ENCODE measurements at regions not wholly inside any gene's neighbourhood (a gene's known extent, or its start where the extent isn't known, plus 50 kb on each side); places are given as distances from the start of the nearest gene placed in this dataset.

DNA sequence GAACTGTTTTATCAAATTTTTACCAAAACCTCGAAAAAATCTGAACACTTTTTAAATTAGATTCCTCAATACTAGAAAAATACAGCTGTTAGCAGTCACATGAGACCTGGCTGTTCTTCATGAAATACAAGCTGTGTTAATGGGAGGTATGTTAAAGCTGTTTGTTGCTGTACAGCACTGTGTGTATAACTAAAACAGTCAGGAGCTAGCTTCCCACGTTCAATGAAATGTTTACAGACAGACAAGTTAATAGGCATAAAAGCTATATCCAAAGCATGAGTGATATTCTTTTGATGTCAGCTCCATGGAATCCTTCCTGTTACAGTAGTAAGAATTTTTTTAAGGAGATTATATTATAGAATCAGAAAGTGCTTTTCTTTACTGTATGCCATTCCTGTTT is 223.2 kb upstream of the FOXD3 start:
- intact Hi-C loops (cut with DNase I): no loop called here
- no peak for DNase-seq (ENCODE audit: missing footprints)
- no peak for ATAC-seq

- DNase-seq (ENCODE audit: missing footprints) (no peak), ATAC-seq (no peak)
- intact Hi-C loops (cut with DNase I): no loop called here
These were observed 221.0 kb upstream of the FOXD3 start for GRCh38 chr1:63101336-63101735.

GRCh38 chr1:63103682-63104081 is 218.7 kb upstream of the FOXD3 start:
- intact Hi-C loops (cut with DNase I): no loop called here
- ATAC-seq: no peak
- DNase-seq (ENCODE audit: missing footprints): no peak

DNA sequence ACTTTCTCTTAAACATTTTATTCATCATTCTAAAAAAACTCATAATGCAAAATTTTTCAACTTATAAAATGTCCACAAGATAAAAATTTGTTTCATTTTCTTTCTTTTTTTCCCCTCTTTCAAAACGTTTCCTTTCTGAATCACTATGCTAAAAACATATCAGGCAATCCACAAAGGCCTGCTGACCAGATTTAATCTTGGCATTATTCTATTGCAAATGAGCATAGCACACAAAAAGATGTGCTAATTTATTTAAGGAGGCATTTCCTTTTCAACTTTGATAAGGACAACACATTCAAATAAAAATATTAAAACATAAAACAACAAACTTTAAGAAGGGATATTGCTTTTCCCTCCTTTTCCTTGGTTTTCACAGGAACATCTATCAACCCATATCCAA is 215.3 kb upstream of the FOXD3 start:
- ATAC-seq (no peak), DNase-seq (ENCODE audit: missing footprints) (no peak)
- intact Hi-C loops (cut with DNase I): no loop called here

DNA sequence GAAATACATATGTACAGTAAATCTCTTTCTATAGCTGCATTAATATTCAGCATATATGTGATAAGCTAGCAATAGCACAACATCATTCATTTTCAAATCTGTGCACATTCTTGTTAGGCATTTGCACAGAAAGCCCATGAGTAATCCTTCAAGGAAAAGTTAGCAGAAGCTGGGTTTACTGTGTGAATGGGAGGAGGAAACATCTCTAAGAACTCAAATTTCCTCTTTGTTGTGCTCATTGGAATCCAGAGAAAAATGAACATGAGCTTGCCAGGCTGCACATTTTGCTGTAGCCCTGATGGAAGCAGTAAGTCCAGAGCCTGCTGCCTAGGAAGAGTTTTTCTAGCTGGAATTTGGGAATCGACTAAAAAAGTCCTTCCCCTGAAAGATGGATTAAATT is 214.2 kb upstream of the FOXD3 start:
- intact Hi-C loops (cut with DNase I): no loop called here
- ATAC-seq: no peak

GRCh38 chr1:63112155-63112900 is 210.0 kb upstream of the FOXD3 start:
- intact Hi-C loops (cut with DNase I): no loop called here
- no peak for DNase-seq (ENCODE audit: missing footprints)
- ATAC-seq: no peak

More for the DNA sequence above, 214.2 kb upstream of the FOXD3 start:
- DNase-seq (ENCODE audit: missing footprints): no peak

DNA sequence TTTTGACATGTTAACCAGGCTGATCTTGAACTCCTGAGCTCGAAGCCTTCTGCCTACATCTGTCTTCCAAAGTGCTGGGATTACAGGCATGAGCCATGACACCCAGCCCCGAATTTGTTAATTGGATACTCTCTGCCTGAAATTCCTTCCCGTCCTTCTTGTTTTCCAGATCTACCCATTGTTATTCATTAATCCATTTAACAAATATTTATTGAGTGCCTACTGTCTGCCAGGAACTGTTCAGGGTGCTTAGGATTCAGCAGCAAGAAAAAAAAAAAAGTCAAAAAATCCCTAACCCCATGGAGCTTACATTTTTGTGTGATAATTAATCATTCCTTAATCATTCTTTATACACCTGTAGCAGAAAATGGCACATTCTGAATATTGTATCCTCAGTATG is 206.8 kb upstream of the FOXD3 start:
- ATAC-seq (no peak), DNase-seq (ENCODE audit: missing footprints) (no peak)
- intact Hi-C loops (cut with DNase I): no loop called here

DNA sequence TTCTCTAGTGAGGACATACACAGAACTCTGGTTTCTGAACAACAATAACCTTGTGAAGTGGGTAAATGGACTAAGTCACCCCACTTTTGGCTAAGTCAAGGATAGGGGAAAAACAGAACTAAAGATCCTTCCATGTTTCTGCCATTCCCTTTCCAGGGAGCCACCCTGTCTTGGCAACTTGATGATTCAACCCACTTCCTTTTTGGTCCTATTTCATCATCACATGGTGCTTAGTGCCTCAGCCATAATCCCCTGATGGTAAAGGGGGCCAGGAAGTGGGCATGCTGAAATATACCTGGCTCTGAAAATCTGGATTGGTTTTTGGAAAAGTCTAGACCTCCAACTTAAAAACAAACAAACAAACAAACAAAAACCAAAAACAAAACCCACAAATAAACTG is 206.4 kb upstream of the FOXD3 start:
- DNase-seq (ENCODE audit: missing footprints) (no peak), ATAC-seq (no peak)
- intact Hi-C loops (cut with DNase I): no loop called here

DNA sequence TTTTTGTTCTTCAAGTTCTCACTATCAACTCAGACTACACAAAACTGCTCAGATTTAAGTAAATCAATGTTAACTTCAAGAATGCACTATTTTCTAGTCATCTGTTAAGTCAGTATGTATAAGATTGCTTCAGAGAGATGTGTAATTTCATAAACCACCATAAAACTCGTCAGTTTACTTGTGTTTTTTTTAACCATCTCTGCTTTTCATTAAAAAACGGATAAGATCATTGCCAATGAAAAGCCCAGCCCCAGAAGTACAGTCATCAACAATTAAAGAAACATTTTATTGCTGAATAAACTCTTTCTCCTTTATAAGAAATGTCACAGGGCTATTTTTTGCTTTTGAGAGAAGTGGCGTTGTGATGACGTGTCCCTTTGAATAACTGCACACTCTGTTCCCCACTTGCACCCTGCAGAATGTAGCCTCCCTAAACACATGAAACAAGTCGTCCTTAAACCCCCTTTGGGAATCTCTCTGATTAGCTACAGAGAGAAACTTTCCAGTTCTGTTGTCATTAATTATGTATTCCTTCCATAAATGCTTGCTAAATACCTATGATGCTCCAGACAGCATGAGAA is 202.7 kb upstream of the FOXD3 start:
- no peak for DNase-seq (ENCODE audit: missing footprints)
- intact Hi-C loops (cut with DNase I): no loop called here
- no peak for ATAC-seq

GRCh38 chr1:63122079-63122478 is 200.3 kb upstream of the FOXD3 start:
- no peak for ATAC-seq
- no peak for DNase-seq (ENCODE audit: missing footprints)
- intact Hi-C loops (cut with DNase I): no loop called here

GRCh38 chr1:63124666-63125191 is 197.6 kb upstream of the FOXD3 start:
- ATAC-seq (no peak), DNase-seq (ENCODE audit: missing footprints) (no peak)

GRCh38 chr1:63126104-63126503 is 196.3 kb upstream of the FOXD3 start:
- intact Hi-C loops (cut with DNase I): no loop called here
- ATAC-seq: no peak
- no peak for DNase-seq (ENCODE audit: missing footprints)

More at GRCh38 chr1:63124666-63125191, 197.6 kb upstream of the FOXD3 start:
- intact Hi-C loops (cut with DNase I): no loop called here

DNA sequence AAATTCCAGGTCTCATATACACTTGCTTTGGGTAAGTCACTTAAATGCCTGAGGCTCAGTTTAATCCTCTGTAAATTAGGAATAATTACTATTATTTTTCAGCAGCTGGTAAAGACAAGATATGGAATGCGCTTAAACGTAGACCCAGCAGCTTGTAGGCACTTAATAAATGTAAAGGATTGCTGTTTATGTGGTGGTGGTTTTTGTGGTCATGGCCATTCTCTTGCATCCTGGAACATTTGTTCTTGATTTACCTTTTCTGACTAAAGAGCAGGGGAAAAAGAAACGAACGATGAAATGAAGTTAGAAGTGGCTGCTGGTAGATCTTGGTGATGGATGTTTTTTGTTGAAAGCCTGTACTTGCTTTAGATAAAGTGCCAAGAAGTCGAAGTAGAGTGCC is 195.0 kb upstream of the FOXD3 start:
- ATAC-seq (no peak), DNase-seq (ENCODE audit: missing footprints) (no peak)
- intact Hi-C loops (cut with DNase I): no loop called here

GRCh38 chr1:63128556-63128955 is 193.8 kb upstream of the FOXD3 start:
- no peak for ATAC-seq
- intact Hi-C loops (cut with DNase I): no loop called here

GRCh38 chr1:63129184-63129583 is 193.2 kb upstream of the FOXD3 start:
- intact Hi-C loops (cut with DNase I): no loop called here
- DNase-seq (ENCODE audit: missing footprints): no peak
- no peak for ATAC-seq

More at GRCh38 chr1:63128556-63128955, 193.8 kb upstream of the FOXD3 start:
- no peak for DNase-seq (ENCODE audit: missing footprints)

DNA sequence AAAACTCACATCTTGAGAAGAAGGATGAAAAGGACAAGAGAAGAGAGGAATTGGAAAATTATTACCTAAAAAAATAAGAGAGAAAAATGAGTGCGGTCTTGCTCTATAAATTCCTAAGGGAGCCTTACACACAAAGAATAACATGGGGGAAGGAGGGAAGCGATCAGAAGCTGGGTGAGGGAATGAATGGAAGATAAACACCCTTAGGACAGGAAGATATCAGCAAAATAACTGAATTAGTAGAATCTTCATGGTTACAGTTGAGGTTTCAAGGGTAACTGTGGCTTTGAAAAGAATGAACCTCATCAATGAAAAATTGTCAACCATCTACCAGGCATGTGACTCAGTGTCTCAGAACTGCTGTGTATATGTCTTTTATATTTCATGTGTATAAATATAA is 192.5 kb upstream of the FOXD3 start:
- ATAC-seq: no peak
- intact Hi-C loops (cut with DNase I): no loop called here

DNA sequence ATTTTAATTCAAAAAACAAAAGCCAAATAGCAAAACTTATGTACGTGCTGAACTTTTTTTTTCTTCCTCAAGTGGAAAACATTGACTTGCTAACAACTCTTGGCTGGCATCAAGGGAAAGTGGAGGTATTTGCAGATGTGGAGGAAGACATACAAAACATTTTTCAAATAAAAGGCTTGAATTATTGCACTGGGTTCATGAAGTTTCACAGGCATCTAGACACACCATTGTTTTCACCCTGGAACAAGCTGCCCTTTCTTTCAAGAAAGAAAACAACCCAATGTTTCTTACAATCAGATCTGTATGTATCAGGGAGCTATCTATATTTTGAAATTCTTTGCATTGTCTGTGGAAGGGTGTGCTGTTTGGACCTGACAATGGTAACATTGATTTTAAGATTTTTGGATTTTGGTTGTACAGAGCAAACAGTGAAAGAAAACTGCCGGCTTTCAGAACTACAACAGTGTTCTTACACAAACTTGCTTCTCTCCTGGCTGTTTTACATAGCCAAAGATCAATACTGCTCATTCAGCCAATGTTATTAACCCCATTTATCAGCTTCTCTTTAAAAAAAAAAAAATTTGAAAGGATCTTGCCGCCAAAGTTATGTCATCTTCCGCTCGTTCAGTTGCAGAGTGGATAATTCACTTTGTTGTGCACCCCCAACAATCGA is 187.7 kb upstream of the FOXD3 start:
- no peak for DNase-seq (ENCODE audit: missing footprints)
- intact Hi-C loops (cut with DNase I): no loop called here
- ATAC-seq: no peak

More for the DNA sequence above, 192.5 kb upstream of the FOXD3 start:
- DNase-seq (ENCODE audit: missing footprints): no peak

DNA sequence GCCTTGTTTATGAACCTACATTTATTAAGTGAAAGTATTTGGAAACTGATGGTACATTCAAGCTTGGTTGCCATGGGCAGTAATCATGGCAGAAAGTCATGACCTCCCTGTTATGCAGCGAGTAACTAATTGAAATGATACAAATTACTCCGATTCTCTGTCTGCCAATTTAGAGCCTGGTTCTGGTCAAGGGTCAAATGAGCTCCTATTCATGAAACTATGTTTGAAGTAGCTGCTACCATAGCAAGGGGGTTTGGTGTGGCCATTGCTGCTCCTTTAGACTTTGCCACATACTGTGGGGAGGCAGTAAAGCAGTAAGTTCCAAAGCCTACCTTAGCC is 187.2 kb upstream of the FOXD3 start:
- ATAC-seq (no peak), DNase-seq (ENCODE audit: missing footprints) (no peak)
- intact Hi-C loops (cut with DNase I): no loop called here

DNA sequence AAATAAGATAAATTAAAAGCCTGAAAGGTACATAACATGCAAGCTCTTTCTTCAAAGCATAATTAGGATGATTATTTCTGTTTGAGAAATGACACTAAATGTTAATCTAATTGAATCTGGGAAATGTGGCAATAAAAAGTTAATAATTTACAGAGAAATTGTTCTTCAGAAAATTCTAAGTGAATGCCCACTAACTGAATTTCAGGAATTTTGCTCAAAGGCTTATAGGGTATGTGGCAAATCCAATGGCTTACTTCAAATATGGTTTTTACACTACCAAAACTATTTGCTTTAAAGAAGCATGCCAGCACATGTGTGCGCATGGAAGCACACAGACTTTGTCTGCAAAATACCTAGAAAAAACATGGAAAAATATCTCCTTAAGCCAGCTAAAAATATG is 186.6 kb upstream of the FOXD3 start:
- ATAC-seq (no peak), DNase-seq (ENCODE audit: missing footprints) (no peak)
- intact Hi-C loops (cut with DNase I): no loop called here

DNA sequence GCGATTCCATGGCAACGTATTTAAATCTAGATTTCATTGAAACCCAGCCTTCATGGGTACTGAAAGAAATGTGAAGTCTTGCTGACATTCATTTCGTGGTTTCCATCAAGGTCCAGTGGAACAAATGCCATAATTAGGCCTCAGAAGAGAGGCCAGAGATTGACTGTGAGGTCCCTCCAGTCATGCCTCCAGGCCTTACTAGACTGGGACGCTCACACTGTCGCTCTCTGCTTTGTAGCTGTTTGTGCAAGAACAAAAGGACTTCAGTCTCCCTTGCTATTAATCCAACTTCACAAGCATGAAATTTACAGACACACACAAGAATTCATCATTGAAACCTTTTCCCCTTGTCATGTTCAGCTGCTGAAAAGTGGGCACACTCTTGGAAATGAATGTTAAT is 180.4 kb upstream of the FOXD3 start:
- intact Hi-C loops (cut with DNase I): no loop called here
- DNase-seq (ENCODE audit: missing footprints) (no peak), ATAC-seq (no peak)
